Left forelimb (tissue), 1 donor: ENCODE measurements at regions not wholly inside any gene's neighbourhood (a gene's known extent, or its start where the extent isn't known, plus 50 kb on each side); places are given as distances from the start of the nearest gene placed in this dataset.
"Not testable (repeated sequence)": the region's sequence is repeated elsewhere in the genome, so short reads cannot be mapped to it uniquely, and the experiment has no call there.

ENCODE experiments used
- DNase-seq: peaks from one replicate; pipeline ENCODE4 v3.0.0-alpha.2; 2018; ENCODE audit warnings: low spot score

DNA sequence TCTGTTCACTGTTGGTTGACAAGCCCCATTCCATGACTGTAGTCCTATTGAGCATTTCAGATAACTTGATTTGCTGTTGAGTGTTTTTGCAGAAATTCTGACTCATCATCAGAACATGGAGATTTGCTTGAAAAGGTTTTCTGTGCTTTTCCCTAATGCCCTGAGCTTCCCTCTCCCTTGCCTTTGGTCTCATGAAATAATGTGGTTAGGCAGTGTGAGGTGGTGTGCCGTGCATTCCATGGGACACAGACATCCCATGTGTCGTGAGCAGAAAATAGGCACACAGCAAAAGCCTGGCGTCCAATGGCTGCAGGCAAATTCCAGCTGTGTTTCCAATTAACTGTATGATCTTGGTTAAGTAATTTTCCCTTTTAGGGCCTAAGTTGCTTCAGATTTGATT lies 197.4 kb downstream of the DLEU7 start:
- DNase-seq, result no peak

DNA sequence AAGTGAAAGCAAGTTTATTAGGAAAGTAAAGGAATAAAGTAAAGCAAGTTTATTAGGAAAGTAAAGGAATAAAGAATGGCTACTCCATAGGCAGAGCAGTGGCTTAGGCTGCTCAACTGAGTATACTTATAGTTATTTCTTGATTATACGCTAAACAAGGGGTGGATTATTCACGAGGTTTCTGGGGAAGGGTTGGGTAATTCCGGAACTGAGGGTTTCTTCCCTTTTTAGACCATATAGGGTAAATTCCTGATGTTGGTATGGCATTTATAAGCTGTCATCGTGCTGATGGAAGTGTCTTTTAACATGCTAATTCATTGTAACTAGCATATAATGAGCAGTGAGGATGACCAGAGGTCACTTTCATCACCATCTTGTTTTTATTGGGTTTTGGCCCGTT lies 194.3 kb downstream of the DLEU7 start:
- no peak for DNase-seq

DNA sequence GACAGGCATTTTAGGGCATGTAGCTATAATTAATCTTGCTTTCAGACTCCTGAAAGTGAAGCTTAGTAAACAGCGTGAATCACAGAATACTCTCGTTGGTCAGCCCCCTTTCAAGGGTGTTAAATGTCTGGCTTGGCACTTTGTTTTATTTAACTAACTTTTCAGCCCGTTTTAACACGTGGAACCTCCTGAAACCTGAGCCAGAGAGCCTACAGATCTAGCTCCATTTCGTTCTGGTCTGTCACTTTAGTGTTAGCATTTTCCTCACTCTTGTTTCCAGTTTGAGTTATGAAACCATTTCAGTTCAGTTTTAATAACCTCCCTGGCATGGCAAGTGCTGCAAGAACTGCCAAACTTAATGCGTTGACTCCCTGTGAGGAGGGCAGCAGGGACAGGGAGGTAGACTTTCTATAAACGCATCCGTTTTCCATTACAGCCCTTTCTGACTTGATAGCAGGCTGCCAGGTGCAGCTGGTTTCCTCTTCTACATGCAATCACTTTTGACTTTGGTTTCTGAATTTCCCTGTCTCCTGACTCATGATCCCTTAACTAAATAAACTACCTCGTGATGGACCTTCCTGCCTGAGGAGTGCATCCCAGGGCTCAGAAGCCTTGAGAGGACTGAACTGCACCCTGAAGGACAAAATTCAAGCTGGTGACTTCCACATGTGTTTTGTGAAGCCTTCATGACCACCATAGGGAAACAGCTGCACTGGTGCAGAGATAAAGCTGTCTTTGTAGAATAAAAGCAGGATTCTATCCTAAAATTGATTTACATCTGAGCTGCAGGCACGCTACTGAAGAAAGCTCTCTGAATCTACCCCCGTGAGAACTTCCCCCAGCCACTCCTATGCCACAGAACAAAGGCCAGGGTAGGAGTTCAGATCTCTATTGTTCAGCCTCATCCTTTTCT lies 192.6 kb downstream of the DLEU7 start:
- DNase-seq, result no peak

DNA sequence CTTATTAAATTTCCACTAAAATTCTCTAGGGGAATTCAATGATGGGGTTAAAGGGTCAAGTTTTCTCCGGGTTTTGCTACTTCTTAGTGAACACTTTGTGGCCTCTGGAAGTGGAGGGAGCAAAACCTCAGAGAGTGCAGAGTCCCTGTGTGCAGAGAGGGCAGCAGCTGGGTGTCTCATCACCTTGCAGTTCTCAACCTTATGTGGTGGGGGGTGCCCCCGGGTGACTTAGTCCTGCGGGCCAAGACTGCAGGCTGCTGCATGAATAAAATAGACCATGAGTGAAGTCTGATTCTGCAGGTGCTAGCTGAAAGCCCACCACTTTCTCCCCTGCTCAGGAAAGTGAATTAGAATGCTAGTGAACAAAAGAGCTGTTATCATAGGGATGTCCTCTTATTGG lies 191.6 kb downstream of the DLEU7 start:
- no peak for DNase-seq

DNA sequence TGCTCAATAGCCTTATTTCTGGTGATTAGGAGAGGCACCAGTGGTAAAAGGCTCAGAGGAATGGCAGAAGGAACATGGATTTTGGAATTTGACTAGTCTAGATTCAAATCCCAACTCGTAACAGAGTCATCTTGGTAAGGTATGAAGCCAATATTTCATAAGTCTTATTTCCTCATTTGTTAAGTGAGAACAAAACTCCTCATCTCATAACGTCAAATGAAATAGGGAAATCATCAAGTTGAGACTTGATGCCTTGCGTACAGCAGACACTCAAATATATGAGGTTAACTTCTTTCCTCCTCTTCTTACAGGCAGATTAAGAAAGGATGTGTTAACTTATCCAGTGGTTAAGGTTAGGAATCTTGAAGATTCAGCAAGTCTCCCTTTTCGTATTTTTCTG lies 189.2 kb downstream of the DLEU7 start:
- DNase-seq, result no peak

DNA sequence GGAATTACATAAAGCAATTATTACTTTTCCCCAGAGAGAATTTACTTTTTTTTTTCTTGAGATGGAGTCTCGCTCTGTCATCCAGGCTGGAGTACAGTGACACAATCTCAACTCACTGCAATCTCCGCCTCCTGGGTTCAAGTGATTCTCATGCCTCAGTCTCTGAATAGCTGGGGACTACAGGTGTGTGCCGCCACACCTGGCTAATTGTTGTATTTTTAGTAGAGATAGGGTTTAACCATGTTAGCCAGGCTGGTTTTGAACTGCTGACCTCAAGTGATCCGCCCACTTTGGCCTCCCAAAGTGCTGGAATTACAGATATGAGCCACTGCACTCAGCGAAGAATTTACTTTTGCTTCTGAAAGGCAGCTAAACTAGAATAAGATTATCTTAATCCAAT lies 181.6 kb downstream of the DLEU7 start:
- DNase-seq, result not testable (repeated sequence)

DNA sequence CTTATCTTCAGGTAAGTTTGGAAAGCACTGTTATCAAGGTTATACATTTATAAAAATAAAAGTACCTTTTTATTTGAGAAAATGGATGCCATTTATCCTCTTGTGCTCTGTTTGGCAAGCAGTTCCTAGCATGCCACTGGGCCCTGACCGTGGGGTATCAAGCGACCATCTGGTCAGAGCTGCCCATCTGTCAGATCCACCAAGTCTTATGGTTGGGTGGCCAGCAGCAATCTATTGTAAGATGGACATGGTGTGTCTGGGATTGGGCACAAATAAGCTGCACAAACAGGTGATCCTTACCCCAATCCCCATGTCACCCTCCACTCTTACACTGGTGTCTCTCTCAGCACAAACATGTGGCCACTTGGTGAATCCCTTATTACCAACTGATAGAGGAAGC lies 178.5 kb downstream of the DLEU7 start:
- no peak for DNase-seq

DNA sequence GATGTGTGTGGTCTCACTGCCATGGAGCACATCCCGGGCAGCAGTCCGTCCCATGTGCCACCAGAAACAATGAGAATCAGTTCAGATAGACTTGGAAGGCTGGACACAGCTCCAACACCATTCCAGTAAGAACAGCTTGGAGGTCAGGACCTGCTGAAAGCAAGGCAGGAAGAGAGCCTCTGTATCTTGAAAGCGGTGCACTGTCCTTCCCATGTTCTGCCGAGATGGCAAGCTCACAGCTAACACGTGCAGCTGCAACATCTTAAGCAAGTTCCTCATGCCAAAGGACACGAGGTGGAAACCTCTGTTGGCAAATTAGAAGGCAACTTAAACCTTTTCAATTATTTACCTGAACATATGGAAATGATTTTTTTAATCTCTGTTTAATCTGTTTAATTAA lies 175.4 kb downstream of the DLEU7 start:
- no peak for DNase-seq

DNA sequence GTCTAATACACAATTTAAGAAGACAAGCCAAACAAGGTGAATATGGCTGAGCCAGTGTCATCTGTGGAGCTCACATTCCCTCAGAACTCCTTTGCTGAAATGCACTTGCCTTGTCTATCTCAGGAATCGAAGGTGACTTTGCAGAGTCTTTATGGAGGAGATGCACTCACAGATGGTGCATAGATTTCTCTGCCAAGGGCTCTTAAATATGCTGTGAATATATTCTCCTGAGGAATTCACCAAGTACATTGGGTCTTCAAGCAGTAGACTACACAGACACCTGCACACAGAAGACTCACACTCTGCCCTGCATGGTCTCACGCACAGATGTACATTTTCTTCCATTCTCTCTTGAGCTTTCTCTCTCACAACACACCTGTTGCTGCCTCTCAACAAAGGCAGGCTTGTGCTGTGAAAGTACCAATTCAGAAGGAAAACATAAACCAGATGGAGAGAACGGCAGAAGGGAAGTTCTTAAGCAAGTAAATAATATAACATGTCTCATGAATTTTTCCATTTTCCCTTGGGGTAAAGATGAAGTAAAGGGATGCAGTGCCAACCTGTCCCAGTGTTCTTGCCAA lies 174.7 kb downstream of the DLEU7 start:
- DNase-seq, result no peak

DNA sequence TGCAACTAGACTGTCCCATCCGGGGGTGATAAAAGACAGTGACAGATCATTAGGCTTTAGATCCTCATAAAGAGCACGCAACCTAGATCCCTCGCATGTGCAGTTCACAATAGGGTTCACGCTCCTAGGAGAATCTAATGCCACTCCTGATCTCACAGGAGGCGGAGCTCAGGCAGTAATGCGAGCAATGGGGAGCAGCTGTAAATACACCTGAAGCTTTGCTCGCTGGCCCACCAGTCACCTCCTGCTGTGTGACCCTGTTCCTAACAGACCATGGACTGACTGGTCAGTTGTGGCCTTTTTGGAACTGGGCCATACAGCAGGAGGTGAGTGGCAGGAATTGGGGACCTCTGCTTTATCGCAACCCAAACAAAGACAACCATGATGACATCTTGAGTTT lies 173.2 kb downstream of the DLEU7 start:
- no peak for DNase-seq

DNA sequence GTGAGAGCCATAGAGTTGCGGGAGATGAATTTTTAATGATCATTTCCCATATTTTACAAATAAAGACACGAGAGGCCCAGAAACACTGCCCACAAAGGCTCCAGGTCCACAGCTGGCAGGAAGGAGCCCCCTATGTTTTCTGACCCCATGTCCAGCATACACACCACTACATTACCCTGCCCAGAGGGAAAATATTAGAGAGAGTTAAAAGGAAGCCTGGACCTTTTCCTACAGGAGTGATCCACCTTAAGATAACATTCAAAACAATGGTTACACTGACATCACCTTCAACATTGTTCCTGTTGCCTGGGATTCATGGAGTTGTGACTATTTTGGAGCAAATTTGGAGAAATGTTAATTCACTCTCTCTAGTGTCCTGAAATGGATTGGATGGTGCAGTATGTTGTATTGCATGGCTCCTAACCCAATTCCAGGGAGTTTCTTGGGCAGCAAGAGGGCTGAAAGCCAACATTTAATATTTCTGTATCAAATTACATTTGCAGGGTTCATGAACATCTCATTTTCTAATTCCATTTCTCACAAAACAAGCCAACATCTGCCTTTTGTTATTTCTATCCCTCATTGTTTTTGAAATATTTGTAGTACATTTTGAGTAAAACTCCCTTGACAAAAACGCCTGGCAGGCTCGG lies 172.5 kb downstream of the DLEU7 start:
- no peak for DNase-seq

DNA sequence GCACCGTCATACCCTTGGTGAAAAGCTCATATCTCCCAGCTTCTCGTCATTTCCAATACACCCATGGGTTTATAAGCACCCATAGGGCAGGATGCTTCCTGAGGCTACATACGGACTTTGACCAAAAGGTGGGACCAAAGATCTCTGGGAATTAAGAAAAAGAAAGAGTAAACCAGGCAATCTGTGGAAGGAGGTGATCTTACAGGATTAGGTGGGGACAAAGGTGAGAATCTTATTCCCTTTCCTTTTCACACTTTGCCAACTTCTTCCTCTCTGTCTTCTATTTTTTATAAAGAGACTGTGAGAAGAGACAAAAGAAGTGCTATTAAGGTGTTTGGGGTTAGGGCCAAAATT lies 172.0 kb downstream of the DLEU7 start:
- no peak for DNase-seq

DNA sequence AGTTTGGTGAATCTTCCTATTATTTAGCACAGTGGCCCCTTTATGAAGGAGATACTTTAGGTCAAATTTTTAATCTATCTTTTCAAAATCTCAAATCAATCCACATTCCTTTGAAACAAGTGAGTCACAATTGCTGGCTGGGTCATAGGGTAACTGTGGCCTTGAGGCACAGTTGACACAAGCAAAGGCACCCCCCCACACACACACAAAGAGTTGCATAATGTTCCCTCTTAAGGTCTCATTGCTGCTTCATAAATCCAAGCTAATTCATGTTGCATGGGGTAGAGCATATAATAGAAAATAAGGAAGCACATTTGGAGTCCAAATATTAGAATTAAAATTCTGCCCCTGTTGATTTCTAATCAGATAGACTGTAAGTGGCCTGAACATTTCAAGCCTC lies 171.5 kb downstream of the DLEU7 start:
- DNase-seq, result no peak

DNA sequence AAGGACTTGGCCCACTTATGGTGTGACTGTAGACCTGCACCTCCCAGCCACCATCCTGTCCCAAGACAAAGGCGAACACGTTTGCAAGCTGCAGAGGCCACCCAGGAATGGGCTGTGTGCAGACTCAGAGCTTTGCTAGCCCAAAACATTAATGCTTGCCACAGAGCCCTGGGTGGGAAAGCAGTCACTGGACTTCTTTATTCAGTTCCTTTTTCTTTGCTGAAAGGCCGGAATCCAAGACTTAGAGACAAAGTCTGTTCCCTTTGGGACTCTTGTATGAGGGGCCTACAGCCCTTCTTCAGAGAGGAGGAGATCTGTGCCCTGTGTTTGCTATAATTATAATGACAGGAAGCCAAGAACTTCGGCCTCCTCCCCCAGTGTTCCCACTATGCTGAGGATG lies 167.8 kb downstream of the DLEU7 start:
- no peak for DNase-seq

DNA sequence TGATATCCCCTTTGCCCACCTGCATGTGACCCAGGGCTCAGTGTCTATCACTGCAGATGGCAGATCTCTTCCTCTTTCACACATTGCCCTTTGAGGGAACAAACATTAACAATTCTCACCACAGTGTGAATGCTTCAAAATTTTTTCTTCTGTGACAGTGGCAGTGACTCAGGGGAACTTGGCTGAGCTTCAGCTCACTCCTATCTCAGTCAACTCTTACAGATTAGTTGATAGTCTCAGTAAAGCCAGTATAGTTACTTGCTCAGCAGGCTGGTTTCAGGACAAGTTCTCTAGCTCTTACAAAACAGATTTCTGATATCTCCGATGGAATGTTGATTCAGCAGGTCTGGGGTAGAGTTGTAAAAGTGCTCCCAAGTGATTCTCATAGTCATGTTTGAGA lies 166.9 kb downstream of the DLEU7 start:
- no peak for DNase-seq

DNA sequence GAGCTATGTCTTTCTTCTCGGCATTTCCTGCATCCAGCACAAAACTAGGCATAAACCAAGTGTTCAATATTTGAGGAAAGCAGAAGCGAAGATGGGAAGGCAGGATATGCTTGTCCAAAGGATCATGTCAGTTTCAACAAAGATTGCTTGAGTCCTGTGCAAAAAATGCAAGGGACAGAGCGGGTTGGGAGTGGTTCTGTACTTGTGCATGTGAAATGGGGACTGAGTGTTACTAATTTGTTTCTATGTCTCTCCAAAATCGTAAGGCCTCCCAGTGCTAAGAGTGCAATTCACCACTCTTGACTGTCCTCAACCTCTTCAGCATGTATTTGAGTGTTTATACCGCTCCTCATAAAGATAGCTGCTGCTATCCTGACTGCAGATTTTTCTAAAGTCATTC lies 166.2 kb downstream of the DLEU7 start:
- no peak for DNase-seq

DNA sequence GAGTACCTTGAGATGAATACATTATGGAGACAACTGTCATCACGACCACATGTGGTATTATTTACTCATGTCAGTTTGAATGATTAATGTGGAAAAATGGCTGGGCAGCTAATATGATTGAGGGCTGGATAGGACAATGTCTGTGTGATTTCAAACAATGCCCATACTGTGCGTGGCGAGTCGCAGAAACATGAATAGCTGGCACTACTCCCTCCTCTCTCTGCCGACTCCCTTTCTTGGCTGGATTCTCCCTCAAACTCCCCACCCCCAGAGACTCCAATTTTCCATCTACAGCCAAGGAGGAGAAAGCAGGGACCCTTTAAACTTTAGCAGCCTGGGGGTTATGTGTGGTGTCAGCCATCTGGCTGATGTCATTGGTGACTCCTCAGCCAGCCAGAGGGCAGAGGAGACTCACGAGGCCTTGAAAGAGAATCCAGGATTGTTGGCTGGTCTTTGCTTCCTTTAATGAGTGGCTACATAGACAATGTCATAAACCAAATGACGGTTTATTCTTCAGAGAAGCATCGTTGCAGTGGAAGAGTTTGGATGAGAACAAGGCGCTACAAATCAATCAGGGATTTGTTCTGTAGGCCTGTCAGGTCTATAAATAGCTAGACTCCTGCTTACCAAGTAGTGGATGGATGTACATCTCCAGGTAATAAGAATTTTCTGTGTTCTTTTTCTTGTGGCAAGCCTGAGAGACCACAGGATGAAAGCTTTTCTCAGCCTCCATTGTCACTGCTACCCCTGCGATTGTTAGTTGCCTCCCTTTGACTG lies 165.6 kb downstream of the DLEU7 start:
- DNase-seq, result no peak

DNA sequence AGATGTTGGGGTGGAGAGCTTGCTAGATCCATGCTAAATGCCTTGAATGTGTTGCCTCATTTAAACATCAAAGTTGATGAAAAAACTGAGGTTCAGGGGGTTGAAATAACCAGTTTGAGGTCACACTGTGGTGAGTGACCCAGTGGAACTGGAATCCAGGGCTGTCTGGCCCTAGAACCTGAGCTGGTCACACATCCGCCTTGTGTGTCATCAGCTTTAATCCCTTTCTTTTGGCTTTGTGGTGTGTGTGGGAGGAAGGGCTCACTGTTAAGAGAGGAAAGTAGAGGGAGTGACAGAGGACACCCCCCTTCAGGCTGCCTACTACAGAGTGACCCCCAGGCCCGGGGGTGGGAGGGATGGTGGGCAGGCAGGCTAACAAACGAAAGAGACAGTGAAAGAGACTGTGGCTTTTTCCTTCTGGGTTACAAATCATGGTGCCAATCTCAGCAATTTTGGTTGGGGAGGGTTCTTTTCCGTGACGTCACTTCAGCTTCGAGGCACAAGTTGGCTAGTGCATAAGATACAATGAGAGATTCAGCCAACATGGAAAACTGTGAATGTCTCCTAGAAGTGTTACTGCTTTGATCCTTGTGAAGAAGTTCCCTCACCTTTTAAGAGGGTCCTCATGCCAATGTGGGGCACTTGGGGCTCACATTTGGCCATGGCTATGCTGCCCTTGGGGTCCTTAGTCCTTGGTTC lies 164.9 kb downstream of the DLEU7 start:
- no peak for DNase-seq

DNA sequence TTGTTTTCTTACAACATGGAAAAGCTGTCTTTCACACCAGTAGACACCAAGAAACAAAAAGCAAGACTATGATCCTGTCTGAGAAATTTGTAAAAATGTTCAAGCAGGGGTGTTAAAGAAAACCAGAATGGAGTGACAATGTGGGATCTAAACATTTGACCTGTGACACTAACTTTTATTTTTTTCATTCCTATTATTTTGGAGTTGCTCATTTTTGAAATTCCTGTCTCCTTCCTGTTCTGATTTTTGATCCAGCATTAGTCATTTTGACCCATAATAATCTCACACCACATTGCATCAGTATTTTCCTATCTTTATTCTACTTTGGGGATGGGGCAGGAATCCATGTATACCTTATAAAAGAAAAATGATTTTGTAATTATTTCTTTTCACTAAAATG lies 164.2 kb downstream of the DLEU7 start:
- no peak for DNase-seq

DNA sequence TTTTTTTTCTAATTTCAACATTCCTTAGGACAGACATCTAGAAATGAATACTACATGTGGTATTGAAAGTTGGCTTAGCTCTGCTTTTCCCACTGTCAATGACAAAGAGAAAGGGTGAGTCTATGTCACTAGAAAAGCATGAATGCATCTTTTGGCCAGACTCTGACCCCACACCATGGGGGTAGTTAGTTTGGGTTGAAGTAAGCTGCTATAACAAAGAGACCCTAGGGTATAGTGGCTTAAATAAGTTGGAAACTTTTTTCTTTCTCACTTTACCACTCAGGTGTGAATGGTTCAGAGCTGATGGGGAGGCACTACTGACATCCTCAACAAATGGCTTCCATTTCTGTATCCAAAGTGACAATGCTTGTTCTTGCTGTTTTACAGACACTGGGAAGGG lies 161.5 kb downstream of the DLEU7 start:
- DNase-seq, result no peak

DNA sequence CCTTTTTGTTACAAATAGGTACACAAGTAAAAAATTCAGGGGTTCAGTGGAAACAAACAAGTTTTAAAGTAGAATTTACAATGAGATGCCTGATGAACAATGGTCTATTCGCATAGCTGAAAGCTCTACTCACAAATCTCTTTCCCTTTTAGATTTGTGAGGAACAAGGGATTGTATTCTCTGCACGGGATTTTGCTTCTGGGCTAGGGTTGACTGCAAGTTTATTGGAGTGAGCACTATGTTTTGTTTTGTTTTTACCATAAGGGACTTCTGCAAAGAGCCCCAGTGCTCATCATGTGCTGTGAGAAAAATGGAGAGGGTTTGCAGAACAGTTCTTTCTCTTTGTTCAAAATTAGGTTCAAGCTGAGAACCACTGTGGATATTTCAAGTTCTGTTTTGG lies 160.5 kb downstream of the DLEU7 start:
- no peak for DNase-seq

DNA sequence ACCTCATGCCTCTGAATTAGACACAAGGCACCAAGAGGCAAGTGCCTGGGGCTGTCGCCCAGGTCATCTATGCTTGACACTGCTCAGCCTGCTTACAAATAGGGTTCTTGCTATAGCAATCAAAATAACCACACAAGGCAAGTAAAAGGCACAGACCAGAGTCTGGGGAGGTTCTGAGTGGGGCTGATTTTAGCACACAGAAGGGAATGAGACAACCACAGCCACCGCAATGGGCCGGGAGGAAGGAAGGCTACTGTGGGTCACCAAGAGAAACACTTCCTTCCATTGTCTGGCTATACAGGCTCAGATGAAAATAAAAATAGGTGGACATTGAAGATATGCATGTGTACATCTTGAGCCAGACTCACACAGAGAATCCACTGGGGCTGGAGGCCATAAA lies 159.1 kb downstream of the DLEU7 start:
- DNase-seq, result no peak
